GM21367 (cell line): ENCODE measurements at regions not wholly inside any gene's neighbourhood (a gene's known extent, or its start where the extent isn't known, plus 50 kb on each side); places are given as distances from the start of the nearest gene placed in this dataset.
A peak's percentile ranks its signal among the peaks of the same experiment; 100 is the strongest.

Experiments
- ATAC-seq: cut with Tn5 transposase; IDR thresholded peaks from one replicate; pipeline ENCODE4 v1.9.1; 2021; ENCODE audit not compliant: unreplicated experiment

DNA sequence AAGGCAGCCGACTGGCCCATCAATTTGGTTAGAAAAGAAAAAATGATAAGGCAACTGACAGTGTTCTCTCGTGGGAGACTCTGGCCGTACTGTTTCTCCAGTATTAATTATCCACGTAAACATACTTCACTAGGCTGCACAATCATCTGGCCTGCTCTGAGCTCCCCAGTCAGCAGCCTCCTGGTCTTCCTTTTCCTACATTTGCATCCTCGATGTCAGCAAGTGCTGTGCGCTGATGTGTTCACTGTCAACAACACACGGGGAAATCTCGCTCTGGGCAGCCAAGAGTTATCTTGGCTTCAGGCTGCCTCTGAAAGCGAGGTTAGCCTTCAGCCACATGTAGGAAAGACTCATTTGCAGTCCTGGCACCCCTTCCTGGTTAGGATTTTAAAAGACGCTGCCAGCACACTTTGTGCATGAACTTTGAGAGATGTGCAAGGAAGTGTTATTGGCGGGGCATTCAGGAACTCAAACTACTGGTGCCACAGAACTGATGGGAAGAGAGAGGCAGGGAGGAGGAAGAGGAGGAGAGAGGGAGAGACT is 460.5 kb upstream of the ARID1B start:
- ATAC-seq: no peak

DNA sequence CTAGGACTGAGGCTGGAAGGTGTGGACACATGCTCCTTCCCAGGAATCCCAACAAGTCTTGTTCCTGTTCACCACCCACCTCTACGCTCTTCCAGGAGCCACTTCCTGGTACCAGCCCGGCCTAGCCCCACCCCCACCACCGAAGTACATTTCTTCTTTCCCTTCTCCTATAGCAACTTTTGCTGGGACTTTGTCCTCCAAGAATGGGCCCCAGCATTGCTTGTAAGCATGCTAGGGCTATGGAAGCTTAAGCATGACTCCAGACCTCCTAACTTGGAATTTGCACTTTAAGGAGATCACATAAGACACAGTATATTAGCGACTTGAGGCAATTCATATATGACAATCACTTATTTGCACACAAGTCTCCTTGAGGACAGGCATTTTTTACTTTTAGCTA is 462.0 kb upstream of the ARID1B start:
- ATAC-seq: no peak

DNA sequence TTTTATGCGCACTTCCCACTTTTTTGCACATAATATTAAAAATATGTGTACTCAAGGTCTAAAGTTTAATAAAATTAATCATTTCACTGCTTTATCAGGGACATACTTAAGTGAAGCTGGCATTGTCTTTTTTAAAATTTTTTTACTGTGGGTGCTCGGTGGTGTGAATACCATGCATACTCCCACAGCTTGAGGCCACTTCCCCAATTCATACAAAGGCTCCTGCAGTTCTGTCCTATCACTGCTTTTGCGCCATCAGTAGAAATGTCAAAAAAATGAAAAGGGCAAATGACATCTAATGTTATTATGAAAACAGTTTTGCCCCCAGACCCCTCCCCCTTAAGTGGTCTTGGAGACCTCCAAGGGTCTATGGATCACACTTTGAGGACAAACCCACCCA is 464.1 kb upstream of the ARID1B start:
- ATAC-seq: no peak

DNA sequence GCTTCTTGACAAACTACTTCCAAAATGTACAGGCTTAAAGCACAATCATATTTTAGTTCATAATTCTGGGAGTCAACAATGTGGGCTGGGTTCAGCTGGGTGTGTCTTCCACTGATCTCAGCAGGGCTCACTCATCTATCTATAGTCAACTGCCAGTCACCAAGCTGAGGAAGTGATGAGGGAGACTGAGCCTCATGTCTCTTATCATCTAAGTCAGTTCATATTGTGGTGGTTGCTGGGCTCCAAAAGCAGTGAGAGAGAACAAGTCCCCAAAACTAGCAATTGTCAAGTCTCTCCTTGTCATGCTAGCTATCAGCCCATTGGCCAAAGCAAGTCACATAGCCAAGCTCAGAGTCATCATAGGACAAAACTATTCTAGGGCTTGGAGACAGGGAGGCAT is 465.9 kb upstream of the ARID1B start:
- ATAC-seq: no peak

DNA sequence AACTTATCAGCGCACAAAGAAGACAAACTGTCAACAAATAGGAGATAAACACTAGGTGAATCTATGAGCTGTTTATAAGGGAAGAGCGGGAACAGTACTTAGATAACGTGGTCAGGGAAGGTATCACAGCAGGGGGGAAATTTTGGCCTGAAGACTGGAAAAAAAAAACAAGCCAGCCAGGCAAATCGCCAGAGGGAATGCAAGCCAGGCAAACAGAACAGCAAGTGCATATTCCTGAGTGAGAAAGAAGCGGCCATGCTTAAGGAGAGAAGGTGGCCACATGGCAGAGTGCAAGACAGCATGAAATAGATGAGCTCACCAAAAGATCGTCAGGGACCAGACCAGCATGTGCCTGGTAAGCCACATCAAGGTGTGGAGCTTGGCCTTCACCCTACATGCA is 466.5 kb upstream of the ARID1B start:
- ATAC-seq: no peak

DNA sequence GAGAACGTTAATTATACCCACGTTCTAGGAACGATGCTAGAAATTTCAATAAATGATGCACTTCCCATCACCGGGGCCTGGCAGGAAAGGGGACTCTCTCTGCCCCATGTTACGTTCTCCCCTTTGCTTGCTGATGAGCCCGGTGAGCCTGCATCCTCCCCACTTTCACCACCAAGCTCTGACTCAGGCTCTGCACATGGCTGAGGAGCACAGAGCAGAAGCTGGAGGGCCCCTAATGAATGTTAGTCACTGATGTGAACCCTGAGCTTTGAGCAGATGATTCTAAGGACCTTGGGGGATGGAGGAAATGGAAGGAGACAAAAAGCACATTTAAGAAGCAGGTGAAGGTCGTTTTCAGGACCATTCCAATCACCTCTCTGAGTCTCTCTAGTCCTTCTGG is 468.2 kb upstream of the ARID1B start:
- ATAC-seq: no peak

DNA sequence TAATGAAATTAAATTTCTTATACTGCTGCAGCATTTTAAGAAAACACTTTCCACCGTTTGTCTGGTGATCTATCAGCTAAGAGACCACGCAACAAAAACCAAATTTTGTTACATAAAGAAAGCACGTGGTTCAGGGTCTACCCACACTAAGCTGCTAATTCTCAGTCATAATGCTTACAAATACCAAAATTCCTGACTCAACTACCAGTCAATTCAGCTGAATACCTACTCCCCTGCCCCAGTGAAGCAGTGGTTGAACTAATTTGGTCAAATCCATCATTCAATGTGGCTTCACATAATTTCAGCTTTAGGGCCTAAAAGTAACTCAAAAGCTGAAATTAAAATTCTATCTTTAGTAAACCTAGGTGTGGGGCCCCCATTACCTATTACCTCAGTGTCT is 468.6 kb upstream of the ARID1B start:
- no peak for ATAC-seq

DNA sequence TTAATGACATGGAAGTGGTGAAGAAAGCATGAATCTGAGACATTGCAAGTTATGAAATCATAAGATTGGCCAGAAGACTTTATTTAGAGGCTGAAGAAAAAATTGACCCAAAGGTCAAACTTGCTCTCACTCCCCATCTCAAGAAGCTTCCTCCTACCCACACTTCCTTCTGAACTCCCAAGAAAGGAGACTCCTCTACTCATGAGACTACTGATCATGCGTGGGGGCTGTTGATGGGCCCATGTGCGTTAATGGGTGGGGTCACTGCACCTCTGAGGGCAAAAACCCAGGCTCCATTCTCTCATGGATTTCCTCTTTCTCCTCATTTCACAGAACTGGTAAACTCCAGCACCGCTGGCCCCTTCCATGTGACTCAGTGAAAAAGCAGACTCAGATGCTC is 470.6 kb upstream of the ARID1B start:
- no peak for ATAC-seq

DNA sequence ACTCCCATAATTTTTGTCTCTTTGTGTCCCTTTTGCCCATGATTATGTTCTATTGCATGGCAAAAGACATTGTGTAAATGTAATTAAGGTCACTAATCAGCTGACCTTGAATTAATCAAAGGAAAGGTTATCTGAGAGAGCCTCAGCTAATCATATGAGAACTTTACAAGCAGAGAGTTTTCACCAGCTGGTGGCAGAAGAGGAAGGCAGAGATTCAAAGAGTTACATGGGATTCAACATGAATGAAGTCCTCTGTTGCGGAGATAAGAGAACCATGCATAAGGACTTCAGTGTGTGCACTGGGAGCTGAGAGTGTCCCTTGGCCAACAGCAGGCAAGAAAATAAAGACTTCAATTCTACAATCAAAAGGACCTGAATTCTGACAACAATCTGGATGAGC is 494.1 kb upstream of the ARID1B start:
- no peak for ATAC-seq

DNA sequence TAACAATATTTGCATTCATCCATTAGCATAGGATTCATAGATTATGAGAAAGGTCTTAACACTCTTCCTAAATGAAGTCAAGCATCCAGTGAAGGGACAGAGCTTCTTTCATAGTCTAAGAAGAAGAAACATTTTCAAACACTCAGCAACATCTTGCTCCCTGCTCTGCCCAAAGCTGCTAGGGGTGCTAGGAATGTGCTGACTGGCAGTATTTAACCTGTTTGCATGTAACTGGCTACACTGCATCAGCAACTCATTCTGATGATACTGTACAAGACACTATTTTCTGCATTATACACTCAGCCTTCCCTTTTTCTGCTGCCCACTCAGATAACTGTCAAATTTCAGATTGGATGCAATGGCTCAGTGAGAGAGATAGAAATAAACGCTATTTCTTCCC is 495.1 kb upstream of the ARID1B start:
- no peak for ATAC-seq

DNA sequence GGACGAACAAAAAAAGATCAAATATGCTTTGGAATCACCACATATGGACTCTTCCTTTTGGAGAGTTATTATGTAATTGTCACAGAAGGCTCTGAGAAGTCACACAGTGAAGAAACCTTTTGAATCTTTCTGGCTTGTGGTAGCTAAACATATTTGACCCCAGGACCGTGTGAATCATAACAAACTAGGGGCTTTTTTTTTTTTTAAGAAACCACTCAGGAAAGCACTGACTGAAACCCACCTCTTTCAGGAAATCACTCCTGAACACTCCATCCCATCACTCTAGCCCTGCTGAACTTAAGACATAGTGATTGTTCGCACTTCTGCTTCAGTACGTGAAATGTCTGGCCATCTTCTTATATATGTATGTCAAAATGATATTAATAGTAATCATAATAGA is 495.9 kb upstream of the ARID1B start:
- no peak for ATAC-seq

DNA sequence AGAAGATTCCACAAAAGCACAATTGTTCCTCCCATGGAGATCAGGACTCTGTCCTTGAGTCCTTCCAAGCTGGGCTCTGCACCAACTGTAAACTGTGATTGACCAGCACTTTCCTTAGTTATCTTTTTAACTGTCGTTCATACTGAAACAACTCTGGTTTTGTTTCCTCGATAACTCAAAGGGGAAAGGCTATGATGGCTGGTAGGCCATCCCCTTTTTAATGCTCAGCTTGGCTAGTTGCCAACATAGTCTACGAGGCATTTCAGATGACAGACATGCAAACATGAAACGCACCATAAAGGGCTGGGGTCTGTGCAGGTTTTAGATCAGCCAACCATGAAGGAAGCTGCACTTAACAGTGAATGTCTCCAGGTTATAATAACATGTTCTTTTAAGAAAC is 497.1 kb upstream of the ARID1B start:
- no peak for ATAC-seq

DNA sequence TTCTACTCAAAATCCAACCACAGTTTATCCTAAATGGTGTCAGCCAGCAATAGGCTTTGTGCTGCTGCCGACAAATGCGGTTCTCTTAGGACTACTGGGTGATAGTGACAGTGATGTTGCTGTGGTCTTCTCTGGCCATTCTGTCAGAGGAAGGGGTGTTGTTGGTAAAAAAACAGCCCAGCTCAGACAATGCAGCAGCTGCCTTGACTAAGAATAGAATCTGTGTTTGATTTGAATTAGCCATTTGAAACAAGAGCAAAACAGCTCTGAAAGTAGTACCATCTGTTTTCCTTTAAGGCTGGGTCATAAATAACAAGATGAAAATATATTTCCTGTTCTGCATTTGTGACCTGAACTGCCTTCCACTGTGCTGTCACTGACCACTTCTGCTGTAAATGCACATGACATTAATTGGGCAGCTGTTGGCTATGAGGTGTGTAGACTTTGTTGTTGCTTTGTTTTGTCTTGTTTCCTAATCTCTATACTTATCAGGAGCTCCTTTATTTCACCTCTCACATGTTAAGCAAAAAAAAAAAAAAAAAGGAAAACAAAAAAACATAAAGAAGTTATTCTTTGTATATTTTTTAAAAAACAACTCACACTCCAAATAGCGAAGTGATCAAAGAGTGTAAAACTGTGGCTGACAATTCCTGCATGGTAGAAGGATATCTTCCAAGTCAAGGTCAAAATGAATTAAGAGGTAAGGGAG is 497.8 kb upstream of the ARID1B start:
- ATAC-seq: peak; percentile 83

DNA sequence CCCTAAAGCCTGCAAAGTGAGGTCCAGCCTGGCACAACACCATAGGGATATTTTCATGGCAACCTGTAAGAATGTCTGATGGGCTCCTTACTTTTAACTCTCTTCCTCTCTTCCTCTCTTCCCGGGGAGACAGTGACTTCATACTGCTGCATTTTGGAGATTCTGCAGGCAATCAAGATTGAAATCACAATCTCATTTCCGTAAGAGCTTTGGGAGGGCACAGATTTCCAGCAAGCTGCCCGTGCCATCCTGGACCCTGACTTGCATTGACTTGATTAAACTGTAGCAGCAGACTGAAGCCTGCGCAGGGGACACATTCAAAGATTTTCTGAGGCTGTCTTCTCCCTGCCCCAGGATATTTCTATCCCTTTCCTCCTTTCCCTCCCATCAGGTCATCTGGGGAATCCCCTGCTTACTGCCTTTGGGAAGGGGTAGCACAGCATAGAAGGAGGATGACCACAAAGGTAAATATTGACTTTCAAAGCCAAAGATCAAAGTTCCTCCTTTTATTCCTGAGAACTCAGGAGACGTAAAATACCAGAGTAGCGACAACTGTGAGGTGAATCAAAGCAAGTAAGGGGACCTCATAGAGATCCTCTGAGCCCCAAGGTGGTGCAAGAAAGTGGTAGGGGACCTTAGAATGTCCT is 504.0 kb upstream of the ARID1B start:
- no peak for ATAC-seq

DNA sequence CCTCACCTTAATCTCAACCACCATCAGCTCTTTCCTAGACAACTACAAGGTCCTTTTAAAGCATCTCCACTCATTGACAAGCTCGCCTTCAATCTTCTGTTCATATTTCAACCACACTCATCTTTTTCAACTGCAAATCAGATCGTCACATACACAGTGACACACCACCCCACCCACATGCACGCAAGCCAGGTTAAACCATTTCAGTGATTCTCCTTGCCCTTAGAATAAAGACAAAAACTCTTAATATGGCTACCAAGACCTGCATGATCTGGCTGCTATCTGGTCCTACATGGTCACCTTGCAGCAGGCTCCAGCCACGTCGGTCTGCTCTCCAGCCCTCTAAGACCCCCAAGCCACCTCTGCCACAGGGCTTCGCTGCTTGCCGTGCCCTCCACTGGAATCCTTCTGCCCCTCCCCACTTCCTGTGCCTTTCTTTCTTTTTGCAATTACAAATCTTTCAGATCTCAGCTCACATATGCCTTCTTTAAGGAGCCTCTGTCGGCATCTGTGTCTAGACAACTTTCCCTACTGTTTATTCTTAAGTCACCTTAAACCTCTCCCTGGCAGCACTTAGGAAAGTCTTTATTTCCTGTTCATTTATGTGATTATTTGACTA is 507.3 kb upstream of the ARID1B start:
- no peak for ATAC-seq

DNA sequence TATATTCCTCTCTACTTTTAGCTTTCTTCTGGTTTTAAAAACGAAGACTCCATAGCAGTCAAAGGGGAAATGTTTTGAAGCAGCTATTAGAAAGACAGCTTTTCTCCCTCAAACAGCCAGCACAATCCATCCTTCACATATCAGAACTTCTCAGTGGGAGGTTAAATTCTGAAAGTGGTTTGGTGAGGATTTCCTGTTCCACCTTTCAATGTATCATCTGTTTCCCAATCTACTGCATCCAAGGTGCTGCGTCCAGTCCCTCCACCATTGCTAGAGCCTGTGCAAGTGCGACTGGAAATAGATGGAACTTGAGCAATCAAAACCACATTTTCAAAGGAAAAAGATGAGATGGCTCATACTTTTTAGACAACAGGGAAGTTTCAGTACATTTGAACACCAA is 508.3 kb upstream of the ARID1B start:
- no peak for ATAC-seq

DNA sequence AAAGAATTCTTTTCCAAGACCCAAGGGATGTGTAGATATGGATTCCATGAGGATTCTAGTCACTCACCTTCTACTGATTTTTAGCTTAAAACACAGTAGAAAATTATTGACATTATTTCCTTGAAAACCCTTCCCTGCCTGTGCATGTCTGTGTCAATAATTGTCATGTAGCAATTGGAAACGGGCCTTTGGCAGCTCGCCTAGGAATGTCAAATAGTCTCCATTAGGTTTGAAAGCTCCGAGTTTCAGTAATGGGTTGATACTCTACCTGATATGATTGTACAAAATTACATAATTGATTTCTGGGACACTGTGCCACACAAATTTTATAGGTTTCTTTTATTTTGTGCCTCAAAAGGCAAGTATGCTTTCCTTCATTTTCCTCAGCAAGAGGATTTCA is 515.2 kb upstream of the ARID1B start:
- no peak for ATAC-seq

DNA sequence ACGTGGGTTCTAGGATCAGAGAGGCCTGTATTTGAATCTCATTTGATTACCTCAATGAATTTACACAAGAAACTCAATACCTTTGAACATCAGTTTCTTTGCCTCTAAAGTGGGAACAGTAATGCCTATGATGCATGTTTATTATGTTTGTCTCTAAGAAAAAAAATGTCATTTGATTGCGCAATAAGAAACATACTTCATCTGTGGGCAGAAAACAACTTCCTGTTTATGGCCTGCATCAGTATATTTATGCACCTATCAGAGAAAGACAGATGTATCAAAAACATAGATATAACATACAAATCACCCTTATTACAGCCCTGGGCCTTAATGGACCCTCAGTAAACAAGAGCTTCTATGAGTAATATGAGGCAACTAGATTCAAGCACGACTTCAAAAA is 516.4 kb upstream of the ARID1B start:
- no peak for ATAC-seq

DNA sequence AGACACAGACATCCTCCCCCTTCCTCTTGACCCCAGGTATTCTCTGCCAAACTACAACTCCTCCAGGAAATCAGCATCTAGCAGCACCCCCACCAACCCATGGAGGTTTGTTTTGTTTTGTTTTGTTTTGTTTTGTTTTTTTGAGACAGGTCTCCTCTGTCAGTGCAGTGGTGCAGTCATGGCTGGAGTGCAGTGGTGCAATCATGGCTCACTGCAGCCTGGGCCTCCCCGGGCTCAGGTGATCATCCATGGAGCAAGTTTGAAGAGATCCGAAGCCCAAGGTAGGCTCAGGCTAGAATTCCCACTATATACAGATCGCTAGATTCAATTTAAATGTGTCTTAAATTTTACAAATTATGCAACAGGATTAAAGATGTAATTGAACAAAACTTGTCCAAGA is 518.2 kb upstream of the ARID1B start:
- ATAC-seq: no peak

DNA sequence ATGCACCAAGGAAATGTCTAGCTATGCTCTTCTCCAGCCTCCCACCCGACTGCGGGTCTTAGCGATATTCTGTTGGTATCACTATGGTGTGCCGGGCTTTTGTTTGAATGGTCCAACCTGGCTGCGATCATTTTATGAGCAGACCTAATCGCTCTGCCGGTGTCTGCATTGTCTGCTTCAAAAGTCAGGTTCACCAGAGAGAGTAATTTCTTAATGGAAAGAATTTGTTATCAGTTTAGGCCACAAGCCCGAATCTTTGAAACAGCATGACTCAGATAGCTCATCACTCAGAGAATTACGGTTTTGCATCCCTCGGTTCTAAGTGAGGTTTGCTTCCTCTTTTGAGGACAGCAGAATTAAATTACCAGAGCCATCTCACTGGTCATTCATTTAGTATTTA is 521.0 kb upstream of the ARID1B start:
- no peak for ATAC-seq

DNA sequence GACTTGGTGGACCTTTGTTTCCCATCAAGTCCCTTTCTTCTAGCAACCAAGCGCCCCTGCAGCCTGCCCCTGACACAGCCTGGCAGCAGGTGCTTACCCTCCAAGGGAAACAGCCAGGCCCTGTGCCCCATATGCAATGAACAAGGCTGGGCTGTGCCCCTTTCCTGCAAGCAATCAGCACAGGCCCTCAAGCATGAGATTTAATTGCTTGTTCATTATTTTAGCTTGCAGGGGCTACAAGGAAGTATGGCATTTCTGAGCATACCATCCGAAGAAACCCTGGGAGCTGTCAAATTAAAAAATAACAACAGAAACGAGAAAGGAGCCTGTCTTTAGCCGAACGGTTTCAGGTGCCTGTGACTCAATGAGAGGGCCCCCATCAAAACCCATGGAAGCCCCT is 522.9 kb upstream of the ARID1B start:
- ATAC-seq: no peak

DNA sequence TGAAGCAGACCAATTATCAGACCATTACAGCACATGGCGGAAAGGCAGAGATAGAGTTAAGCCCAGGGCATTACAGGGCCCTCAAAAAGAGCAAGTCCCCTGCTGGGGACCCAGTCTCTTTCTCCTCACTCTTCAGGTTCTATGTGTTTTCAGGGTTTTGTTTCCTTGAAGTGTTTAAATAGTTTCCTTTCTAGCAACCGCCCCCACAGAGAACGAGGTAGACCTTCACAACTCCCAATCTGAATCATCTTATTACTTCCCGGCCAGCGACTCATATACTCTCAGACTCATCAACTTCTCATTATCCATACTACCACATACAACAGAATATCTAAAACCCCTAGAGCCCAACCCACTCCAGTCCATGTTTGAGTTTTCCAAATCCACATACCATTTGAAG is 526.6 kb upstream of the ARID1B start:
- no peak for ATAC-seq
